WTC11 (cell line): ENCODE measurements at regions not wholly inside any gene's neighbourhood (a gene's known extent, or its start where the extent isn't known, plus 50 kb on each side); places are given as distances from the start of the nearest gene placed in this dataset.

Source experiments
- ATAC-seq: fragments of 200-7000 bp; cut with Tn5 transposase; 2 replicates; pipeline ENCODE4 v1.10.0; 2021; ENCODE audit warnings: mild to moderate bottlenecking, moderate library complexity
- CTCF ChIA-PET: fragments of 300-600 bp; sonication (Branson Sonifier 250); formaldehyde crosslinking; loops from one replicate; lab custom pipeline; 2021; ENCODE audit warnings: antibody characterized with exemption; lab: Charles Lee
- POLR2A ChIA-PET: fragments of 350-600 bp; sonication (Branson Sonifier 250); formaldehyde crosslinking; loops from one replicate; lab custom pipeline; 2021; ENCODE audit warnings: antibody characterized with exemption; lab: Charles Lee
- DNase-seq: peaks from one replicate; pipeline ENCODE4 v3.0.0; 2021; ENCODE audit warnings: low spot score
- H3K27ac Mint-ChIP-seq: 2 replicates; pipeline ENCODE4 v1.8.0; 2021; ENCODE audit warnings: mixed read lengths
- H3K27me3 Mint-ChIP-seq: 2 replicates; pipeline ENCODE4 v1.8.0; 2021; ENCODE audit warnings: low read depth, mild to moderate bottlenecking, moderate library complexity, mixed read lengths
- H3K36me3 Mint-ChIP-seq: 2 replicates; pipeline ENCODE4 v1.8.0; 2021; ENCODE audit warnings: mixed read lengths
- H3K4me1 Mint-ChIP-seq: 2 replicates; pipeline ENCODE4 v1.8.0; 2022; ENCODE audit warnings: mixed read lengths
- H3K4me3 Mint-ChIP-seq: 2 replicates; pipeline ENCODE4 v1.8.0; 2021; ENCODE audit warnings: mild to moderate bottlenecking, moderate library complexity, mixed read lengths
- H3K9me3 Mint-ChIP-seq: 2 replicates; pipeline ENCODE4 v1.8.0; 2021; ENCODE audit warnings: mixed read lengths
- ATF3 ChIP-seq: sonication (generic); formaldehyde crosslinking; conservative IDR thresholded peaks from 2 replicates; pipeline ENCODE4 v1.8.1; 2022; ENCODE audit warnings: mild to moderate bottlenecking, missing genetic modification reagents
- ESRRA ChIP-seq: sonication (generic); formaldehyde crosslinking; IDR thresholded peaks from 2 replicates; pipeline ENCODE4 v1.8.1; 2022; ENCODE audit warnings: mild to moderate bottlenecking, missing genetic modification reagents, borderline replicate concordance
- MYBL2 ChIP-seq: sonication (generic); formaldehyde crosslinking; IDR thresholded peaks from 2 replicates; pipeline ENCODE4 v1.8.1; 2023; ENCODE audit warnings: mild to moderate bottlenecking, moderate library complexity, missing genetic modification reagents
- OVOL2 ChIP-seq: fragments of 250-450 bp; sonication (Bioruptor Pico); IDR thresholded peaks from 2 replicates; pipeline ENCODE4 v1.9.0; 2021; ENCODE audit warnings: mild to moderate bottlenecking, borderline replicate concordance
- RORB ChIP-seq: fragments of 250-450 bp; sonication (Bioruptor Pico); IDR thresholded peaks from 2 replicates; pipeline ENCODE4 v1.9.0; 2021; ENCODE audit warnings: mild to moderate bottlenecking
- SP1 ChIP-seq: sonication (generic); formaldehyde crosslinking; conservative IDR thresholded peaks from 2 replicates; pipeline ENCODE4 v1.8.1; 2022; ENCODE audit warnings: missing genetic modification reagents
- ZNF396 ChIP-seq: fragments of 250-450 bp; sonication (Bioruptor Pico); IDR thresholded peaks from 2 replicates; pipeline ENCODE4 v1.8.0; 2021; ENCODE audit warnings: mild to moderate bottlenecking, moderate library complexity, borderline replicate concordance
- ZSCAN18 ChIP-seq: fragments of 250-450 bp; sonication (Bioruptor Pico); IDR thresholded peaks from 2 replicates; pipeline ENCODE4 v2.1.2; 2022; ENCODE audit warnings: mild to moderate bottlenecking, moderate library complexity
- TF ChIP-seq, protein P1 (sequence below): sonication (generic); formaldehyde crosslinking; IDR thresholded peaks from 2 replicates; pipeline ENCODE4 v1.8.1; 2022; ENCODE audit warnings: missing genetic modification reagents, borderline replicate concordance
- TF ChIP-seq, protein P2 (sequence below): fragments of 250-450 bp; sonication (Bioruptor Pico); conservative IDR thresholded peaks from 2 replicates; pipeline ENCODE4 v1.9.0; 2021; ENCODE audit warnings: mild to moderate bottlenecking
- TF ChIP-seq, protein P3 (sequence below): sonication (generic); formaldehyde crosslinking; IDR thresholded peaks from 2 replicates; pipeline ENCODE4 v1.8.1; 2023; ENCODE audit warnings: mild to moderate bottlenecking, missing genetic modification reagents, moderate library complexity
- TF ChIP-seq, protein P4 (sequence below): sonication (generic); formaldehyde crosslinking; IDR thresholded peaks from 2 replicates; pipeline ENCODE4 v1.8.0; 2023; ENCODE audit warnings: missing genetic modification reagents, mild to moderate bottlenecking, borderline replicate concordance
- TF ChIP-seq, protein P5 (sequence below): sonication (generic); formaldehyde crosslinking; IDR thresholded peaks from 2 replicates; pipeline ENCODE4 v1.8.1; 2023; ENCODE audit warnings: mild to moderate bottlenecking, missing genetic modification reagents, moderate library complexity
- TF ChIP-seq, protein P6 (sequence below): fragments of 250-450 bp; sonication (Bioruptor Pico); IDR thresholded peaks from 2 replicates; pipeline ENCODE4 v1.9.0; 2021; ENCODE audit warnings: mild to moderate bottlenecking
- TF ChIP-seq, protein P7 (sequence below): sonication (generic); formaldehyde crosslinking; IDR thresholded peaks from 2 replicates; pipeline ENCODE4 v1.8.1; 2023; ENCODE audit warnings: mild to moderate bottlenecking, missing genetic modification reagents

- TF ChIP-seq, protein P1, sequence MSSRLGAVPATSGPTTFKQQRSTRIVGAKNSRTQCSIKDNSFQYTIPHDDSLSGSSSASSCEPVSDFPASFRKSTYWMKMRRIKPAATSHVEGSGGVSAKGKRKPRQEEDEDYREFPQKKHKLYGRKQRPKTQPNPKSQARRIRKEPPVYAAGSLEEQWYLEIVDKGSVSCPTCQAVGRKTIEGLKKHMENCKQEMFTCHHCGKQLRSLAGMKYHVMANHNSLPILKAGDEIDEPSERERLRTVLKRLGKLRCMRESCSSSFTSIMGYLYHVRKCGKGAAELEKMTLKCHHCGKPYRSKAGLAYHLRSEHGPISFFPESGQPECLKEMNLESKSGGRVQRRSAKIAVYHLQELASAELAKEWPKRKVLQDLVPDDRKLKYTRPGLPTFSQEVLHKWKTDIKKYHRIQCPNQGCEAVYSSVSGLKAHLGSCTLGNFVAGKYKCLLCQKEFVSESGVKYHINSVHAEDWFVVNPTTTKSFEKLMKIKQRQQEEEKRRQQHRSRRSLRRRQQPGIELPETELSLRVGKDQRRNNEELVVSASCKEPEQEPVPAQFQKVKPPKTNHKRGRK (CRISPR knock-in tag): no peak
- no peak for TF ChIP-seq ATF3 (CRISPR knock-in tag)
- TF ChIP-seq, protein P2, sequence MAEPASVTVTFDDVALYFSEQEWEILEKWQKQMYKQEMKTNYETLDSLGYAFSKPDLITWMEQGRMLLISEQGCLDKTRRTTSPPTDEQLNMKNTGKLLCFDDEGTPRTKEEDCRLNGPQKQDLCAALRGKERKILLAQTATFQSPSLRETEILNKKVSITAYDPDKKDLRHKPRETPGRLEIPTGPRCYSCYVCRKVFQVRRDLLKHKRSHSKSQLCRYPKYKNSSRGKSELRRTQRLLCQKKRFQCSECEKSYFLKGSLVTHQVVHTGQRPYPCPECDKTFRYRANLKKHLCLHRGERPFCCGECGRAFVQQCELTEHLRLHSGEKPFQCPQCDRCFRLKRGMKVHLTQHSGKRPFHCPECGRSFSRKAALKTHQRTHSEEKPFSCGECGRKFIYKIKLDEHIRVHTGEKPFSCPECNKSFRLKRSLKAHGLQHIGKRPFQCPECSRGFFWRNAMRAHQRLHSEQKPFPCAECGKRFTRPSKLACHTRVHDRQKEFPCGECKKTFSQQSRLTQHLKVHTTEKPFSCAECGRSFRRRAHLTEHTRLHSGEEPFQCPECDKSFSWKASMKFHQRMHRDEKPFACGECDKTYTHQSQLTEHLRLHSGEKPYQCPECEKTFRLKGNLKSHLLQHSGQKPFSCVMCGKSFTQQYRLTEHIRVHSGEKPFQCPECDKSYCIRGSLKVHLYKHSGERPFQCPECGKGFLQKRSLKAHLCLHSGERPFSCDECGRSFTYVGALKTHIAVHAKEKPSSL: no peak
Observed at GRCh38 chr4:112766422-112766821, 129.5 kb downstream of the LARP7 start (continued).

GRCh38 chr4:112767386-112767785, 130.4 kb downstream of the LARP7 start:
- H3K4me1 Mint-ChIP-seq: peaks cover 35% of the 10 kb centered on the region
- CTCF ChIA-PET: interaction anchor here (3.3 kb wide), 1 partner anchor 170 kb away, joined by 59 read pairs; no protein-coding TSS in a partner anchor
- TF ChIP-seq ZSCAN18 (CRISPR knock-in tag) (no peak), RORB (CRISPR knock-in tag) (no peak), OVOL2 (CRISPR knock-in tag) (no peak), SP1 (no peak), ZNF396 (CRISPR knock-in tag) (no peak), ESRRA (CRISPR knock-in tag) (no peak), MYBL2 (no peak)
- TF ChIP-seq, protein P3, sequence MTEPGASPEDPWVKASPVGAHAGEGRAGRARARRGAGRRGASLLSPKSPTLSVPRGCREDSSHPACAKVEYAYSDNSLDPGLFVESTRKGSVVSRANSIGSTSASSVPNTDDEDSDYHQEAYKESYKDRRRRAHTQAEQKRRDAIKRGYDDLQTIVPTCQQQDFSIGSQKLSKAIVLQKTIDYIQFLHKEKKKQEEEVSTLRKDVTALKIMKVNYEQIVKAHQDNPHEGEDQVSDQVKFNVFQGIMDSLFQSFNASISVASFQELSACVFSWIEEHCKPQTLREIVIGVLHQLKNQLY (CRISPR knock-in tag): no peak
- TF ChIP-seq, protein P4, sequence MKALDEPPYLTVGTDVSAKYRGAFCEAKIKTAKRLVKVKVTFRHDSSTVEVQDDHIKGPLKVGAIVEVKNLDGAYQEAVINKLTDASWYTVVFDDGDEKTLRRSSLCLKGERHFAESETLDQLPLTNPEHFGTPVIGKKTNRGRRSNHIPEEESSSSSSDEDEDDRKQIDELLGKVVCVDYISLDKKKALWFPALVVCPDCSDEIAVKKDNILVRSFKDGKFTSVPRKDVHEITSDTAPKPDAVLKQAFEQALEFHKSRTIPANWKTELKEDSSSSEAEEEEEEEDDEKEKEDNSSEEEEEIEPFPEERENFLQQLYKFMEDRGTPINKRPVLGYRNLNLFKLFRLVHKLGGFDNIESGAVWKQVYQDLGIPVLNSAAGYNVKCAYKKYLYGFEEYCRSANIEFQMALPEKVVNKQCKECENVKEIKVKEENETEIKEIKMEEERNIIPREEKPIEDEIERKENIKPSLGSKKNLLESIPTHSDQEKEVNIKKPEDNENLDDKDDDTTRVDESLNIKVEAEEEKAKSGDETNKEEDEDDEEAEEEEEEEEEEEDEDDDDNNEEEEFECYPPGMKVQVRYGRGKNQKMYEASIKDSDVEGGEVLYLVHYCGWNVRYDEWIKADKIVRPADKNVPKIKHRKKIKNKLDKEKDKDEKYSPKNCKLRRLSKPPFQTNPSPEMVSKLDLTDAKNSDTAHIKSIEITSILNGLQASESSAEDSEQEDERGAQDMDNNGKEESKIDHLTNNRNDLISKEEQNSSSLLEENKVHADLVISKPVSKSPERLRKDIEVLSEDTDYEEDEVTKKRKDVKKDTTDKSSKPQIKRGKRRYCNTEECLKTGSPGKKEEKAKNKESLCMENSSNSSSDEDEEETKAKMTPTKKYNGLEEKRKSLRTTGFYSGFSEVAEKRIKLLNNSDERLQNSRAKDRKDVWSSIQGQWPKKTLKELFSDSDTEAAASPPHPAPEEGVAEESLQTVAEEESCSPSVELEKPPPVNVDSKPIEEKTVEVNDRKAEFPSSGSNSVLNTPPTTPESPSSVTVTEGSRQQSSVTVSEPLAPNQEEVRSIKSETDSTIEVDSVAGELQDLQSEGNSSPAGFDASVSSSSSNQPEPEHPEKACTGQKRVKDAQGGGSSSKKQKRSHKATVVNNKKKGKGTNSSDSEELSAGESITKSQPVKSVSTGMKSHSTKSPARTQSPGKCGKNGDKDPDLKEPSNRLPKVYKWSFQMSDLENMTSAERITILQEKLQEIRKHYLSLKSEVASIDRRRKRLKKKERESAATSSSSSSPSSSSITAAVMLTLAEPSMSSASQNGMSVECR: no peak
- TF ChIP-seq, protein P5, sequence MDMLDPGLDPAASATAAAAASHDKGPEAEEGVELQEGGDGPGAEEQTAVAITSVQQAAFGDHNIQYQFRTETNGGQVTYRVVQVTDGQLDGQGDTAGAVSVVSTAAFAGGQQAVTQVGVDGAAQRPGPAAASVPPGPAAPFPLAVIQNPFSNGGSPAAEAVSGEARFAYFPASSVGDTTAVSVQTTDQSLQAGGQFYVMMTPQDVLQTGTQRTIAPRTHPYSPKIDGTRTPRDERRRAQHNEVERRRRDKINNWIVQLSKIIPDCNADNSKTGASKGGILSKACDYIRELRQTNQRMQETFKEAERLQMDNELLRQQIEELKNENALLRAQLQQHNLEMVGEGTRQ (CRISPR knock-in tag): no peak
- TF ChIP-seq, protein P6, sequence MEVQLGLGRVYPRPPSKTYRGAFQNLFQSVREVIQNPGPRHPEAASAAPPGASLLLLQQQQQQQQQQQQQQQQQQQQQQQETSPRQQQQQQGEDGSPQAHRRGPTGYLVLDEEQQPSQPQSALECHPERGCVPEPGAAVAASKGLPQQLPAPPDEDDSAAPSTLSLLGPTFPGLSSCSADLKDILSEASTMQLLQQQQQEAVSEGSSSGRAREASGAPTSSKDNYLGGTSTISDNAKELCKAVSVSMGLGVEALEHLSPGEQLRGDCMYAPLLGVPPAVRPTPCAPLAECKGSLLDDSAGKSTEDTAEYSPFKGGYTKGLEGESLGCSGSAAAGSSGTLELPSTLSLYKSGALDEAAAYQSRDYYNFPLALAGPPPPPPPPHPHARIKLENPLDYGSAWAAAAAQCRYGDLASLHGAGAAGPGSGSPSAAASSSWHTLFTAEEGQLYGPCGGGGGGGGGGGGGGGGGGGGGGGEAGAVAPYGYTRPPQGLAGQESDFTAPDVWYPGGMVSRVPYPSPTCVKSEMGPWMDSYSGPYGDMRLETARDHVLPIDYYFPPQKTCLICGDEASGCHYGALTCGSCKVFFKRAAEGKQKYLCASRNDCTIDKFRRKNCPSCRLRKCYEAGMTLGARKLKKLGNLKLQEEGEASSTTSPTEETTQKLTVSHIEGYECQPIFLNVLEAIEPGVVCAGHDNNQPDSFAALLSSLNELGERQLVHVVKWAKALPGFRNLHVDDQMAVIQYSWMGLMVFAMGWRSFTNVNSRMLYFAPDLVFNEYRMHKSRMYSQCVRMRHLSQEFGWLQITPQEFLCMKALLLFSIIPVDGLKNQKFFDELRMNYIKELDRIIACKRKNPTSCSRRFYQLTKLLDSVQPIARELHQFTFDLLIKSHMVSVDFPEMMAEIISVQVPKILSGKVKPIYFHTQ (CRISPR knock-in tag): no peak
- TF ChIP-seq, protein P7, sequence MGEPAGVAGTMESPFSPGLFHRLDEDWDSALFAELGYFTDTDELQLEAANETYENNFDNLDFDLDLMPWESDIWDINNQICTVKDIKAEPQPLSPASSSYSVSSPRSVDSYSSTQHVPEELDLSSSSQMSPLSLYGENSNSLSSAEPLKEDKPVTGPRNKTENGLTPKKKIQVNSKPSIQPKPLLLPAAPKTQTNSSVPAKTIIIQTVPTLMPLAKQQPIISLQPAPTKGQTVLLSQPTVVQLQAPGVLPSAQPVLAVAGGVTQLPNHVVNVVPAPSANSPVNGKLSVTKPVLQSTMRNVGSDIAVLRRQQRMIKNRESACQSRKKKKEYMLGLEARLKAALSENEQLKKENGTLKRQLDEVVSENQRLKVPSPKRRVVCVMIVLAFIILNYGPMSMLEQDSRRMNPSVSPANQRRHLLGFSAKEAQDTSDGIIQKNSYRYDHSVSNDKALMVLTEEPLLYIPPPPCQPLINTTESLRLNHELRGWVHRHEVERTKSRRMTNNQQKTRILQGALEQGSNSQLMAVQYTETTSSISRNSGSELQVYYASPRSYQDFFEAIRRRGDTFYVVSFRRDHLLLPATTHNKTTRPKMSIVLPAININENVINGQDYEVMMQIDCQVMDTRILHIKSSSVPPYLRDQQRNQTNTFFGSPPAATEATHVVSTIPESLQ (CRISPR knock-in tag): no peak

More at GRCh38 chr4:112767386-112767785, 130.4 kb downstream of the LARP7 start:
- no peak for ATAC-seq
- Mint-ChIP-seq H3K9me3 (no peaks in the 10 kb centered on the region), H3K27ac (no peak overlapping the region), H3K36me3 (no peaks in the 10 kb centered on the region; the same call in 1 of the 2 replicates), H3K4me3 (no peak overlapping the region), H3K27me3 (no peaks in the 10 kb centered on the region)
- POLR2A ChIA-PET: no interaction called here
- no peak for DNase-seq
